ENCODE measurements at regions not wholly inside any gene's neighbourhood (a gene's known extent, or its start where the extent isn't known, plus 50 kb on each side); places are given as distances from the start of the nearest gene placed in this dataset.
"Not testable (repeated sequence)": the region's sequence is repeated elsewhere in the genome, so short reads cannot be mapped to it uniquely, and the experiment has no call there.

DNA sequence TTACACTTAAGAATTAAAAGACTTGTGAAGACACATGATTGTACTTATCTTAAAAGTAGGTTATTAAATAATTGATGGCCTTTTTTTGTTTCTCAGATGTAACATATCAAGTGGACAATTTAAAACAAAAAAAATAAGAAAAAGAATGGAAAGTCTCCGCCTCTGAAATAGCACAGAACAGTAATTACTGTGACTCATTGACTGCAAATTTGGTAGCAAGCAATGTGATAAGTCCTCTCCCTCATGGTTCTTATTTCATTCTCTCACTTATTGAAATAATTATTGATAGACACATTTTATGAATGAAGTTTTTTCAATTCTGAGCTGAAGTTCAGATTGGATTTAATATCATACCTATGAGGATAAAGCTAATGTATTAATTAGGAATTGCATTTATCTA is 717.9 kb upstream of the LUZP2 start:
- no peak for DNase-seq

DNA sequence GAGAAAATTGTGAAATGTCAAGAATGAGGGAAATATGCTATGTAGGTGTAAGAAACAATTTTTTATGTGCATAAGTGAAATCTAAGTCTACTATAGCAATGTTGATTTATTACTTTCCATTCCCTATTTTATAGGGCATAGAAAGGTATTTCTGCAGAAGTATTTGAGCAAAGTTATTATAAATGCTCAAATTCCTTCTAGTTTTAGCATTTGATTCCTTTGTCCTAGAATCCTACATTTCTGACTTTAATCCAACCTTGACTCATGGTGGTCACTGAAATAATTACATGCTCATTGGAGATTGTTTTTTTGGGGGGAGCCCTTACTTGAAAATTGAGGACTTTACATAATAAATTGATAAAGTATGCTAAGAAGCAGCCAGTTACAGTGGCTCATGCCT is 716.6 kb upstream of the LUZP2 start:
- no peak for DNase-seq

DNA sequence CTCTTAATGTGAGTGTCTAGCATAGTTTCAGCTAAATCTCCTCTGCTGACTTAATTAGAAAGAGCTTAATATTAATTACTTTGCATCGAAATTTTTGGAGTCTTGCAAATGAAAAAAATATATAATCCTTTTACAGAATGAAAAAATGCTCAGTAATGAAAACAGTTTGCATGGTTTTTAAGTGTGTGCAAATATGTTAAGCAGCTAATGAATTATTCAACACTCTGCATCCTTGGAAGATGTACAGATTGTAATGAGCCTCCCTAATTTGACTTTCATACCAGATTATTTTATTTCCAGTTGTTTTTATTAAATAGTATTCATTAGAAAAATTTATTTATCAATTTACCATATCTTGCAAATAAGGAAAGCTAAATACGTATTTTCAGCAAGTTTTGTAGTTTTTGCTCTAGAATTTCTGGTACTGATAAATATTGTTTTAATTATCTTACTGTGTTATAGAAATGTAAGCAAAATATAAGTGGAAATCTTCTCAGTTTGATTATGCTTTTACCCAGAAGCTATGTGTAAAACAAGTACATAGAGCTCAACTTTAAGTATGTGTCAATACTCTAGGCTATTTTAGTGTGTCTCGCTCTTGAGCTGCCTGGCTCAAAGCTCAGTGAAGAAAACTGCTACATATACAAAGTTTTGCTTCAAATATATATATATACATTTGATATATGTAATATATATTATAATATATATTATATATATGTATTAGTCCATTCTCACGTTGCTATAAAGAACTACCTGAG is 714.9 kb upstream of the LUZP2 start:
- no peak for DNase-seq

DNA sequence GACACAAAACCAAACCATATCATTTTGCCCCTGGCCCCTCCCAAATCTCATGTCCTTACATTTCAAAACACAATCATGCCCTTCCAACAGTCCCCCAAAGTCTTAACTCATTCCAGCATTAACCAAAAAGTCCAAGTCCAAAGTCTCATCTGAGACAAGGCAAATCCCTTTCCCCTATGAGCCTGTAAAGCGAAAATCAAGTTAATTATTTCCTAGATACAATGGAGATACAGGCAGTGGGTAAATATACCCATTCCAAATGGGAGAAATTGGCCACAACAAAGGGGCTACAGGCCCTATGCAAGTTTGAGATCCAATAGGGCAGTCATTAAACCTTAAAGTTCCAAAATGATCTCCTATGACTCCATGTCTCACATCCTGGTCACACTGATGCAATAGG is 709.9 kb upstream of the LUZP2 start:
- DNase-seq: not testable (repeated sequence)

DNA sequence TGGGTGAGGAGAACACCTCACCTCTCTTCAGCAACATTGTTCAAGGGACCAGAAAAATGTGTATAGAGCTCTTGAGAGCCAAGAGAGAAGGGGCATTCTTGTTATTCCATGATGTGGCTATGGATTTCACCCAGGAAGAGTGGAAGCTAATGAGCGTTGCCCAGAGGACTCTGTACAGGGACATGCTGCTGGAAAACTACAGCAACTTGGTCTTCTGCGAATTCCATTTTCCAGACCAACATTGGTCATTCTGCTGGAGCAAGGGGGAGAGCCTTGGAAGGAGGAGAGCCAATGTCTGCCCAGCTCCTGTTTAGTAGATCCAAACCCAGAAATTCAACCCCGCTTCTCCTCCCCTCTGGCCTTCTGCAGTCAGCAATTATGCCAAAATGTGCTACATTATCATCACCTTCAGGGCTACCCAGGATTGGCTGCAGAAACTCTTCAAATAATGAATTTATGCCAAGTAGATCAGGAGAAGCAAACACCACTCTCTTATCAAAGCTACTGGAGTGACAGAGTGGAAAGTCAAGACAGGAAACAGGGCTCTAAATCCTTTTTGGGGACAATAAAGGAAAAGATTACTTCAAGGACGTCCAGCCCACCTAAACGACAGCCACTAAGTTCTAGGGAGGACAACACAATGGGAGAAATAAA is 707.5 kb upstream of the LUZP2 start:
- DNase-seq: no peak

DNA sequence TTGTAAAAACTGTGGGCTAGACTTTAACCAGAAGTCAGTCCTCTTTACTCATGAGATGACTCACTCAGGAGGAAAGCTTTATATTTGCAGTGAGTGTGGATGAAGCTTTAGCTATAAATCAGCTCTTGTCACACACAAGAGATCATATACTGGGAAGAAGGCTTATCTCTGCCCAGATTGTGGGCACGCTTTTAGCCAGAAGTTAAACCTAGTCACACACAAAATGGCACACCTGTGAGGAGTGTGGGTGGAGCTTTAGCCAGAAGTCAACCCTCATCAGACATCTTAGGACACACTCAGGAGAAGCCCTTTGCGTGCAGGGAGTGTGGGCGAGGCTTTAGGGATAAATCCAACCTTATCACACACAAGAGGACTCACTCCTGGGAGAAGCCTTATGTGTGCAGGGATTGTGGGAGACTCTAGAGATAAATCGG is 706.9 kb upstream of the LUZP2 start:
- no peak for DNase-seq

DNA sequence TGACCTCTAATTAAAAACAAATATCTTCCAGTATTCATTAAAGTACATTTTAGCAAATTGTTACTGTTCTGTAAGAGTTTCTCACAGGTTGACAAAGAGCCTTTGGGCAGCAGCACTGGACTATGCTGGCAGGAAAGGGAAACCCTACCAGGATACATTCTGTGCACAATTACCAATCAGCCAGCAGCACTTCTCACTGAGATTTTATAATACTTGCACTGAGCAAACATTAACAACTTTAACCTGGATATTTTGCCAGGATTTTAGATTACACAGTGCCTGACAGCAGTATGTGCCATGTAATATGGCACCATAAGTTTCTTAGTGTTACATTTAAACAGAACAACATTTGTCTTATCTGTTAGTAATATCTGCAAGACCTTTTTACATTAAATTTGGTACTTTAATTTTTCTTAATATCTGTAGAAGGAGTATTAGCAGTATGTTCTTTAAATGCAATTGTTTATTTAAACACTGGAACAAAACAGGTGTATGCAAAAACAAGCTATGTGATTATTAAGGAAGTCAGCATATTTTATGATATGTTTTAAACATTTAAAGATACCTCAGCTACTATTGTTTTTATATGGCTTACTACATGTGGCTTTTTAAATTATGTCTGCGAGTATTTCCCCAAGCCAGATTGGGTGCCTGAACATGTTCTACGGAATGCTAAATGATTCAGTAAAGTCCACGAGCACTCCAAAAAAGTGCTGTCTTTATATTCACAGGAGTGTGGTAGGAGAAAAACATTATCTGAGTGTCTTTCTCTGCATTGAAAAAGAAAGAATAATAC is 699.0 kb upstream of the LUZP2 start:
- no peak for DNase-seq

DNA sequence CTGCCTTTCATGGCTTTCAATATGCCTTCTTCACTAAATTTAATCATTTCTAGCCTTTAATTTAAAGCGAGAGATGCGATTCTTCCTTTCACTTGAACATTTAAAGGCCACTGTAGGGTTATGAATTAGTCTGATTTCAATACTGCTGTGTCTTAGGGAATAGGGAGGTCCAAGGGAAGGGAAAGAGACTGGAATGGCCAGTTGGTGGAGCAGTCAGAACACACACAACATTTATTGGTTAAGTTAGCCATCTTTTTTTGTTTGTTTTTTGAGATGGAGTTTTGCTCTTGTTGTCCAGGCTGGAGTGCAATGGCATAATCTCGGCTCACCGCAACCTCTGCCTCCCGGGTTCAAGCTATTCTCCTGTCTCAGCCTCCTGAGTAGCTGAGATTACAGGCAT is 662.5 kb upstream of the LUZP2 start:
- DNase-seq: not testable (repeated sequence)

DNA sequence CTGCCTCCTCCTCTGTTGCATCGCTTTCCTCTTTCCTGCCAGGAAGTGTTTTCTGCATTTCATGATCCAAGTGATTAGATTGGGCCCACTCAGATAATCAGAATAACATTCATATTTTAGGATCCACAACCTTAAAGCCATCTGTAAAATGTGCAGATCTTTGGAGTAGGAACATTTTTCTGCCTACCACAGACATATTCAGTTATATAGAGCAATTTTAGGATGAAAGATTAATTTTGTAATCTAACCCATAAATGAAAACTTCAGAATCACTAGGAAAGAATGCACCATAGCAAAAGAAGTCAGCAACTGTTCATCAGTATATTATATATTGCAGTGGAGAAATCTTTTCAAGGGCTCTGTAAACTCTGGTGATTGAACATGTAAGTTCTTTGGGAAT is 659.9 kb upstream of the LUZP2 start:
- no peak for DNase-seq

DNA sequence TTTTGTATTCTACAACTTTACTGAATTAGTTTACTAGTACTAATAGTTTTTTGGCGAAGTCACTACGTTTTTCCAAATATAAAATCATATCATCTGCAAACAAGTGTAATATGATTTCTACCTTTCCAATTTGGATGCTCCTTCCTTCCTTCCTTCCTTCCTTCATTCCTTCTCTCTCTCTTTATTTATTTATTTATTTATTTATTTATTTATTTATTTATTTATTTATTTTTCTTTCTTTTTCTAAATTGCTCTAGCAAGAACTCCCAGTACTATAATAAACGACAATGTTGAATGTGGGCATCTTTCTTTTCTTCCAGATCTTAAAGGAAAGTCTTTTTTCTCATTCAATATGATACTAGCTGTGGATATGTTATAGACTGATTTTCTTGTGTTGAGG is 656.0 kb upstream of the LUZP2 start:
- no peak for DNase-seq

DNA sequence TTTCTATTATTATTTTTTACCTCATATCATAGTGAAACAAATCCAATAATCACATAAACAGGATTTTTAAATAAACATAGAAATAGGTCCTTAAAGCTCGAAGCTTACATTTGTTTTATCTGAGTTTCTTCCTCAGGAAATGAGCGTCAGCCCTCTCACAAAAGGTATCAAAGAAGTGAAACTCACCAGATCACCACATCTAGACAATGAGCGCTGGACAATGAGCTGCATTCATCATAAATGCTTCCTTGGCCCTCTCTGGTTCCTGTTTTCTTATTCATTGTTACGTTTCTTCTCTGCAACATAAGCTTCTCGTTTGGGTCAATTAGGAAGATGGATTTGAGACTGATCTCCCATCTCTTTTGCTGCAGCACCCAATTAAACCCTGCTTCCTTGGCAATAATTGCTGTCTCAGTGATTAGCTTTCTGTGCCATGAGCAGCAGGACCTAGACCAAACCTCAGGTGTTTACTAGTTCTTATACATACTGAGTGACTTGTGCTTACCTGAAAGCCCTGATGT is 649.9 kb upstream of the LUZP2 start:
- no peak for DNase-seq

DNA sequence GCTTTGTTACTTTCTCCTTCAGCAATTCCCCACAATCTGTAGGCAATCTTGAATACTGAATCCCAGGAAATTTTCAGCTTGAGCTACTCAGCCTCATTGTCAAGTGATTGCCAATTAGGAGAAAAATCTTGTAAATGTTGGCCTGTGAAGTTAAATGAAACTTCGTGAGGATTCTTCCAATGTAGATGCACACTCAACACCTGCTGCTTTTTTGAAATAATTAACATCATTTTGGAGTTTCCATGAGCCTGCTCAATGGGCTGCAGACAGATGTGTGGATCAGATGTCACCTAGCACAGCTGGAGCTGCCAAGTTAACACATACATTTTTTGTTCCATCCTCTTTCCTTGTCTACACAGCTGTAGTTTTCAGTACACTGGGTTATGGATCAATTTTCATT is 645.6 kb upstream of the LUZP2 start:
- DNase-seq: no peak

DNA sequence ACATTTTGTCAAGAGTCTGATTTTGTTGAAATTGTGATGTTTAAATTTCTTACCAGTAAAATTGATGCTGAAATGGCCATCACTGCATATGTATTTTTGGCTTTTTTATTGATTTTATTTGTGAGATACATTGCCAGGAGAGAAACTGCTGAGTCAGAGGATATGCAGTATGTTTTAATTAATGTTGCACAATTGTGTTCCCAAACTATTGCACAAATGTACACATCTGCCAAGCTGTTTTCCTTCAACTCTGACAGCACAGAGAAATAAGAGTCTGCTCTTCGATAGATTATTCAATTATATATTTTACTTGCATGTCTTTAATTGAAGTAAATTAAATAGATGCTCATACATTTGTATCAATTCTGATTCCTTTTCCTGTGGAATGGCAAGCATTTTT is 640.2 kb upstream of the LUZP2 start:
- DNase-seq: no peak

DNA sequence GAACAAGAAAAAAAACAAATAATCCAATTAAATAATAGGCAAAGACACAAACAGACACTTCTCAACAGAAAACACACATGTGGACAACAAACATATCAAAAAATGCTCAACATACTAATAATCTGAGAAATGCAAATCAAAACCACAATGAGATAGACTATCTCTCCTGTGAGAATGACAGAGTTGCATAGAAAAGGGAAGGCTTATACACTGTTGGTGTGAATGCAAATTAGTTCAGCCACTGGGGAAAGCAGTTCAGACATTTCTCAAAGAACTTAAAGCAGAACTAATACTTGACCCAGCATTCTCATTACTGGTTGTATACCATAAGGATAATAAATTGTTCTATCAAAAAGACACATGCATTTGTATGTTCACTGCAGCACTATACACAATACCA is 637.8 kb upstream of the LUZP2 start:
- DNase-seq: no peak

DNA sequence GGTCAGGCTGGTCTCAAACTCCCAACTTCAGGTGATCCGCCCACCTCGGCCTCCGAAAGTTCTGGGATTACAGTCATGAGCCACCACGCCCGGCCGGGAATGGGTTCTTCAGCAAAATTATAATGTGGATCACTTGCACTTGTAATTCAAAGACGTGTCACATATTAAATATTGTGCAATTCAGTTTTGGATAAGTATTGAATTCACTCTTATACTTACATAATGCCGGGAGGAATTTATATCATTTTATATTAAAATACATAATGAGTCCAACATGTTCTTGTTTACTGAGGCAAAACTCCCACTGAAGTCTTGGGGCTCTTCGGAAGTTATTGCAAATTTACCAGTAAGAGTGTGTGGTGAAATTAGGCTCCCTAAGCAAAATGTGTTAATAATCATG is 635.2 kb upstream of the LUZP2 start:
- DNase-seq: no peak

DNA sequence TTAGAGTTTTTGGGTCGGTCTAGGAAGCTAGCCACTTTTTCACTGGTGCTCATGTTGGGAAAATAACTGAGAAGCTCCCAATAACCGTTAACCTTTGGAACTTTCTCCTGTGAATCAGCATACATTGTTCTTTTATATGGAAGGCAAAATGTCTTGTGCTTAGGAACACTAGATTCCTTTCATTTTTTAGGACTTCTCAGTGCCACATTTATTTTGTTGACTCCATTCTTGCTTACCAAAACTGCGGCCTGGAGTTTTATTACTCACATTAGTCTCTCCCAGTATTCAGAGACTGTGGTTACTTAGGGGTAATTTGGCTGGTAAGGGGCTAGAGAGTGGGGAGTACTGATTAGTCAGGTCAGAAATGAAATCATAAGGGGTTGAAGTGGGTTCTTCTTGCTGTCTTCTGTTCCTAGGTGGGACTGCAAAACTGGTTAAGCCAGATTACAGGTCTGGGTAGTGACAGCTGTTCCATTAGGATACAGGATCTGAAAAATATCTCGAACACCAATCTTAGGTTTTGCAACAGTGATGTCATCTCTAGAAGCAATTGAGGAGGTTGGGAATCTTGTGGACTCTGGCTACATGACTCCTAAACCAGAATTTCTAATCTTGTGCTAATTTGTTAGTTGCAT is 631.4 kb upstream of the LUZP2 start:
- no peak for DNase-seq

DNA sequence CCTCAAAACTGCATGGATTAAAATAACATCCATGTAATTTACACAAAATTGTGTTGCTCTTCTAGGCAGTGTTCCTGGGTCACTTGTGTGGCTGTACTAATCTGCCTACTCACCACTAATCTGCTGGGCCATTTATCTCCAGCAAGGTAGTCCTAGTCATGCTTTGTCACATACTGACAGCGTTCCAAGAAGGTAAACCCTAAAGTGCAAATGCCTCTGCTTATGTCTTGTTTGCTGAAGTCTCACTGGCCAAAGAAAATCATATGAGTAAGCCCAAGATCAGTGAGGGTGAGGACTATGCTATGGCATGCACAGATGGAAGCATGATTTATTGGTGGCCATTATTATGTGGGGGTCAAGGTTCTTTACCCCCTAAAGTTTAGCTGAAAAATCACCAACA is 630.2 kb upstream of the LUZP2 start:
- DNase-seq: no peak

DNA sequence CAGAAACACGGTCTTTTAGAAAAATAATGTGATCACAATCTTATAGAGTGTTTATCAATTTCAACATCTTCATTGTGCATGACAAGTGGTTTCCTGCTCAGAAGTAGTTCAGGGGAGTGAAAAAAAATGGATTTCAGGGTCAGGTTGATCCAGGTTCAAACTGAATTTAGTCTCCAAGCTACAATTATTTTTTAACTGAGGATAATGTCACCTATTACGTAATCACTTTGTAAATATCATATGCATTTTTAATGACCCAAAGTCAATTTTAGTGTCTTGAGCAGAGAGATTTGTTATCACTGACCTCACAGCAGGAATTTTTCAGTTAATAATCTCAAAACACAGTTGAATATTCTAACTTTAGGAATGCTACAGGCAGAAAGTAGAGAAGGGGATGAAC is 627.2 kb upstream of the LUZP2 start:
- DNase-seq: no peak

DNA sequence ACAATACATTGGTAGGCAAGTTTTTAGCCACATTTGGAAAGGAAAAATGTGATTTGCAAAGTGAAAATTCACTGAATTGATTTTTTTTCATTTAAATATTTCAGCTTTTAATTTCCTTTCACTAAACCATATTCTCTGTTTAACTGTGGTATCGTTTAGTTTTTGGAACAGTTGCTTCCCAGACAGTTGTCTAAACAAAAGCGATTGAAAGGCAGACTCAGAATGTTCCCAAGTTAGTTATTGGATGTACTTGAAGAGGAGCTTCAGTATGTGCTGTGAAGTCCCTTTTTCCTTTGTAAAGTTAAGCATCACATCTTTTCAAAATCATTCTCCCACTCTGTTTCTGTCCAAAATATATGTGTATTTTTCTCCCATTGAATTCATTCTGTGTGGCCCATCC is 623.4 kb upstream of the LUZP2 start:
- DNase-seq: no peak

DNA sequence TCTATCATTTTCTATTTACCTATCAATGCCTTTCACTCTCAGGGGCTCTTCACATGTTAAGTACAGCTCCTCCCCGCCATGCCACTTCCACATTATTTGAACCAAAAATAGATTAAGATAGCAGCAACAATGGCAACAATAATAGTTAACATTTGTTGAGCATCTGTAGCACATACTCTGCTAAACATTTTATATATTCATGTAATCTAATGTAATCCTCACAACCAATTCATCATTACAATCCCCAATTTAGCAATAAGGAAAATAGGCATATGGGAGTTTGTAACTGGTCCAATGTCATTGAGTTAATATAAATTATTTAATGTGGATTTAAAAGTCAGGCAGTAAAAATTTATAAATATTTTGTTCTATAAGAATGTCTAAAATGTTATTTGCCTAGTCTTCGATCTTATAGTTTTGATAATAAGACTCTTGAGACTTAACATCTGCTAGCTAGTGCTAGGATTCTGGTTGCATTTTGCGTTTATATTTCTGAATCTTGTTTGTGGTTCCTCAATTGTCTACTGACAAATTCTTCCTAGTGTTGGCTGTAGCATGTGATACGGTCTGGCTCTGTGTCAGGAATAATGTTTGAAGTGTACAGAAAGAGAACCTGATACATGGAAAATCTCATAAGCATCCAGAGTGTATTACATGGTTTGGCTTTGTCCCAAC is 621.5 kb upstream of the LUZP2 start:
- no peak for DNase-seq

DNA sequence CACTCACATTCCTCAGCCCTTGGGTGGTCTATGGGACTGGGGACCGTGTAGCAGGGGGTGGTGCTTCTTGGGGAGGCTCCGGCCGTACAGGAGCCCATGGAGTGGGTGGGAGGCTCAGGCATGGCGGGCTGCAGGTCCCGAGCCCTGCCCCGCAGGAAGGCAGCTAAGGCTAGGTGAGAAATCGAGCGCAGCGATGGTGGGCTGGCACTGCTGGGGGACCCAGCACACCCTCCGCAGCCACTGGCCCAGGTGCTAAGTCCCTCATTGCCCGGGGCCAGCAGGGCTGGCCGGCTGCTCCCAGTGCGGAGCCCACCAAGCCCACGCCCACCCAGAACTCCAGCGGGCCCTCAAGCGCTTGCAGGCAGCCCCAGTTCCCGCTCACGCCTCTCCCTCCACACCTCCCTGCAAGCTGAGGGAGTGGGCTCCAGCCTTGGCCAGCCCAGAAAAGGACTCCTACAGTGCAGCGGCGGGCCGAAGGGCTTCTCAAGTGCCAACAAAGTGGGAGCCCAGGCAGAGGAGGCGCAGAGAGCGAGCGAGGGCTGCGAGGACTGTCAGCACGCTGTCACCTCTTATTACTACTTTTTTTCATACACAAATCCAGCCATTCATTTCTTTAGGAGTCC is 613.3 kb upstream of the LUZP2 start:
- DNase-seq: not testable (repeated sequence)

DNA sequence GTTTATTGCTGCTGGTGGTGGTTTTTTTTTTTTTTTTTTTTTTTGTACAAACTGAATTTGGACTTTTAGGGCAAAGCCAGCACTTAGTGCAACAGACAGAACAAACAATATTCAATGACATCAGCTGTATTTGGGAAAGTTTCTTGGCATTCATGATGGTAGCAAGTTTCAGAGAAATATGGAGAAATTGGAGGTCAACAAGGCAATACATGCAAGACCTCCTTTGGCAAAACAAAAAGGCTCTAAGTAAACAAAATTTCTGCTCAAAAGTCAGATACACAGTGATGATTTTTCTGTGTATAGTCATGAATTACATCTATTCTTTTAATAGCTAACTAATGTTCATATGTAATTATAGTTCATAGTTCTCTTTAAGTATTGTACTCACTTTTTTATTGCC is 612.5 kb upstream of the LUZP2 start:
- DNase-seq: no peak
